ENCODE measurements at regions not wholly inside any gene's neighbourhood (a gene's known extent, or its start where the extent isn't known, plus 50 kb on each side); places are given as distances from the start of the nearest gene placed in this dataset.
A peak's percentile ranks its signal among the peaks of the same experiment; 100 is the strongest.

DNA sequence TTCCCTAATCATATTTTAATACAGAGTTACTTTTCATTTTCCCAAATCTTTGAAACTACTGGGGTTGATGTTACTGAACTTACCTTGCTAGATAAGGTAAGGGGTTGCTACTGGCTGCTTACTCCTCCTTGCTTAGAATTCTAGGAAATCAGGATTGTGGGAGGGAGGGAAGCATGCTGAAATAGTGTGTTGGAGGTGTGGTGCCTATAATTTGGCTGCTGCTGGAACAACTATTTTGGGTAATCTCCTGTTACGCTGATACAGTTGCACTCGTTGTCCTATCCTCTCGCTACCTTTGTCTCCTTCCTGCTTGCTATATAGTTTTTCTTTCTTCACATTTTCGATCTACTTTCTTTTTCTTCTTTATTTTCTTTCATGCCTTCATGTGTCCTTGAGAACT is 83.7 kb downstream of the BMP2 start:
- no peak overlapping the region for H3K27ac ChIP-seq (ENCODE audit: low read depth in 2 of 2, low read length in 2 of 2)
- FAIRE-seq (no peak), DNase-seq (no peak)
- no peak overlapping the region for H3K9ac ChIP-seq (ENCODE audit: low read length in 3 of 3)
- no peak overlapping the region for H3K4me3 ChIP-seq (ENCODE audit: low read length in 3 of 3)
- no peaks in the 10 kb centered on the region for H3K36me3 ChIP-seq (ENCODE audit: control insufficient read depth in 2 of 3, insufficient read depth in 3 of 3, low read length in 3 of 3)
- no peaks in the 10 kb centered on the region for H3K27me3 ChIP-seq (ENCODE audit: control insufficient read depth, insufficient read depth, low read length)
- no peaks in the 10 kb centered on the region for H3K9me3 ChIP-seq (ENCODE audit: control insufficient read depth in 2 of 3, insufficient read depth in 1 of 3, low read length in 3 of 3)
- no peaks in the 10 kb centered on the region for H3K4me1 ChIP-seq (ENCODE audit: control insufficient read depth in 2 of 3, insufficient read depth in 2 of 3, low read depth in 1 of 3, low read length in 3 of 3)
- TF ChIP-seq, protein P1, sequence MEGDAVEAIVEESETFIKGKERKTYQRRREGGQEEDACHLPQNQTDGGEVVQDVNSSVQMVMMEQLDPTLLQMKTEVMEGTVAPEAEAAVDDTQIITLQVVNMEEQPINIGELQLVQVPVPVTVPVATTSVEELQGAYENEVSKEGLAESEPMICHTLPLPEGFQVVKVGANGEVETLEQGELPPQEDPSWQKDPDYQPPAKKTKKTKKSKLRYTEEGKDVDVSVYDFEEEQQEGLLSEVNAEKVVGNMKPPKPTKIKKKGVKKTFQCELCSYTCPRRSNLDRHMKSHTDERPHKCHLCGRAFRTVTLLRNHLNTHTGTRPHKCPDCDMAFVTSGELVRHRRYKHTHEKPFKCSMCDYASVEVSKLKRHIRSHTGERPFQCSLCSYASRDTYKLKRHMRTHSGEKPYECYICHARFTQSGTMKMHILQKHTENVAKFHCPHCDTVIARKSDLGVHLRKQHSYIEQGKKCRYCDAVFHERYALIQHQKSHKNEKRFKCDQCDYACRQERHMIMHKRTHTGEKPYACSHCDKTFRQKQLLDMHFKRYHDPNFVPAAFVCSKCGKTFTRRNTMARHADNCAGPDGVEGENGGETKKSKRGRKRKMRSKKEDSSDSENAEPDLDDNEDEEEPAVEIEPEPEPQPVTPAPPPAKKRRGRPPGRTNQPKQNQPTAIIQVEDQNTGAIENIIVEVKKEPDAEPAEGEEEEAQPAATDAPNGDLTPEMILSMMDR (IDR thresholded peaks at IDR 0.05; ENCODE audit: borderline replicate concordance, extremely low read depth, insufficient read depth): no peak
- intact Hi-C loops (cut with DNase I): no loop called here

DNA sequence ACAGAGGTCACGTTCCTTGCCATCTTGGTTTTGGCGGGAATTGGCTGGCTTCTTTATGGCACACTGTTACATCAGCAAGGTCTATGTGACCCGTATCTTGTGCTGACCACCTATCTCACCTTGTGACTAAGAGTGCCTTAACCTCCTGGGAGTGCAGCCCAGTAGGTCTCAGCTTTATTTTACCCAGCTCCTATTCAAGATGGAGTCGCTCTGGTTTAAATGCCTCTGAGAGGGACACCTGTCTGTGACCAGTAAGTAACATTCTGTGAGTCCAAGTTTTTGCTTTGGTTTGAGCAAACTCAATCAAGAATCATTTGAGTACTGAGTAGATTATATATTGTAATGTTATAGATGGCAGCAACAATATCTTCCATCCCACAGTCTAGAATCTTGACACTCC is 85.0 kb downstream of the BMP2 start:
- no peaks in the 10 kb centered on the region for H3K36me3 ChIP-seq (ENCODE audit: control insufficient read depth in 2 of 3, insufficient read depth in 3 of 3, low read length in 3 of 3)
- TF ChIP-seq, protein P1 (IDR thresholded peaks at IDR 0.05; ENCODE audit: borderline replicate concordance, extremely low read depth, insufficient read depth): no peak
- H3K4me1 ChIP-seq (ENCODE audit: control insufficient read depth in 2 of 3, insufficient read depth in 2 of 3, low read depth in 1 of 3, low read length in 3 of 3): no peaks in the 10 kb centered on the region
- no peak overlapping the region for H3K9ac ChIP-seq (ENCODE audit: low read length in 3 of 3)
- no peak for FAIRE-seq
- DNase-seq: no peak
- intact Hi-C loops (cut with DNase I): no loop called here
- H3K27me3 ChIP-seq (ENCODE audit: control insufficient read depth, insufficient read depth, low read length): no peaks in the 10 kb centered on the region
- no peak overlapping the region for H3K4me3 ChIP-seq (ENCODE audit: low read length in 3 of 3)
- no peak overlapping the region for H3K27ac ChIP-seq (ENCODE audit: low read depth in 2 of 2, low read length in 2 of 2)
- no peaks in the 10 kb centered on the region for H3K9me3 ChIP-seq (ENCODE audit: control insufficient read depth in 2 of 3, insufficient read depth in 1 of 3, low read length in 3 of 3)

DNA sequence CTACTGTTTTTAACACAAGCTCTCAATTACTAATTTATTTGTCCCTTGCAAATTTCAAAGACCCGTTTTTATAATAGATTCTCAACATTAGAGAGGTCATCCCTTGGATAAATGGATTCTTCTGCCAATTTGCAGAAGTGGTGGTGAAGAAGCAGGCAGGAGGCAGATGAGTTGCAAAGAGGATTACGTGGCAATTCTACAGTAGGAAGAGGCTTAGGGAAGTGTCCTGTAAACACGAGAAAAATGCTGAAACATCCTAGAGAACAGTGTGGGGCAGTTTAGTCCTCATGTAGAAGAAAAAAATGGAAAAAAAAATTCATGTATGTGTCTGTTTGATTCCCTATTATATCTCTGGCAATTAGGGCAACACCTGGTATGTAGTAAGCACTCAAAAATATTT is 87.6 kb downstream of the BMP2 start:
- no peaks in the 10 kb centered on the region for H3K36me3 ChIP-seq (ENCODE audit: control insufficient read depth in 2 of 3, insufficient read depth in 3 of 3, low read length in 3 of 3)
- TF ChIP-seq, protein P1 (IDR thresholded peaks at IDR 0.05; ENCODE audit: borderline replicate concordance, extremely low read depth, insufficient read depth): no peak

DNA sequence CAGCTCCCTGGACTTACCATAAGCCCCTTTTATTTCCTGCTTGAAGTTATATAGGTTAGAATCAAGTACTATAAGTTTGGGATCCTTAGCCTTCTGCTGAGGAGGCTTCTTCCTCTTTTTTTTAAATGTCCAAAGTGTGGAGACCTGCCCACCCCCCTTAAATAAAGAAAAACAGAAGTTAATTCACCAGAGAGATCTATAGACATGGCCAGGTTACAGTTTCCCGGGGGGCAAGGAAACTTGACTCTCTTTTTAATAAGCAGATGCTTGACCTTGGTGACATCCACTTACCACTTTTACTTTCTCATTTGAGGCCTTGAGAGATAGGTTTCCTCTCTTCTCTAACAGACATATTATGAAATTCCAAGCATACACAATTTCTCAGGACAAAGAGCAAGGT is 88.3 kb downstream of the BMP2 start:
- Histone ChIP-seq H3K4me3 (ENCODE audit: low read length in 3 of 3) (no peak overlapping the region), H3K4me1 (ENCODE audit: control insufficient read depth in 2 of 3, insufficient read depth in 2 of 3, low read depth in 1 of 3, low read length in 3 of 3) (no peaks in the 10 kb centered on the region), H3K36me3 (ENCODE audit: control insufficient read depth in 2 of 3, insufficient read depth in 3 of 3, low read length in 3 of 3) (no peaks in the 10 kb centered on the region), H3K27me3 (ENCODE audit: control insufficient read depth, insufficient read depth, low read length) (no peaks in the 10 kb centered on the region), H3K27ac (ENCODE audit: low read depth in 2 of 2, low read length in 2 of 2) (no peak overlapping the region), H3K9ac (ENCODE audit: low read length in 3 of 3) (no peak overlapping the region), H3K9me3 (ENCODE audit: control insufficient read depth in 2 of 3, insufficient read depth in 1 of 3, low read length in 3 of 3) (no peaks in the 10 kb centered on the region)
- peak in 1 of 5 donors; percentile 13 for DNase-seq
- TF ChIP-seq, protein P1 (IDR thresholded peaks at IDR 0.05; ENCODE audit: borderline replicate concordance, extremely low read depth, insufficient read depth): no peak
- no peak for FAIRE-seq
- intact Hi-C loops (cut with DNase I): no loop called here

More for the DNA sequence above, 87.6 kb downstream of the BMP2 start:
- no peak for FAIRE-seq
- Histone ChIP-seq H3K9me3 (ENCODE audit: control insufficient read depth in 2 of 3, insufficient read depth in 1 of 3, low read length in 3 of 3) (no peaks in the 10 kb centered on the region), H3K27ac (ENCODE audit: low read depth in 2 of 2, low read length in 2 of 2) (no peak overlapping the region), H3K27me3 (ENCODE audit: control insufficient read depth, insufficient read depth, low read length) (no peaks in the 10 kb centered on the region), H3K4me1 (ENCODE audit: control insufficient read depth in 2 of 3, insufficient read depth in 2 of 3, low read depth in 1 of 3, low read length in 3 of 3) (no peaks in the 10 kb centered on the region), H3K4me3 (ENCODE audit: low read length in 3 of 3) (no peak overlapping the region), H3K9ac (ENCODE audit: low read length in 3 of 3) (no peak overlapping the region)
- intact Hi-C loops (cut with DNase I): no loop called here
- DNase-seq: no peak
